ENCODE measurements at regions not wholly inside any gene's neighbourhood (a gene's known extent, or its start where the extent isn't known, plus 50 kb on each side); places are given as distances from the start of the nearest gene placed in this dataset.

DNA sequence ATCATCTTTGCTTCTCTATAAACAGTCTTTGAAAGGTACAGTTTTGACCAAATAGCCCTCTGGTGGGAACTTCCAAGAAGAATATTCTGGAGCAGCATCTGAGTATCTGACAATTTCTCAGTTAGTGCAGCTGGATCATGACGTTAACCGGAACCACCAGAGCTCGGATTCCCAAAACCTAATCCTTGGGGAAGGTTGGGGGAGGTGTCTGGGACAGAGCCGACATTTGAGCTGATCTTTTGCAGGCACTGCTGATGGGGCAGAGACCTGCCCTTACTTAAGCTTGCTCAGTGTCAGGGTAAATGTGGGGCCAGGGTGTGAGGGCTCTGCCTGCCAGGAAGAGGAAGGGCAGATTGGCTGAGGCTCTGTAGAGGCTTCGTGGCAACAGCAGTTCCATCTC, 416.6 kb downstream of the DHX35 start:
- no peak overlapping the region for H3K27ac ChIP-seq (ENCODE audit: low read depth, low read length, poor library complexity, severe bottlenecking)
- H3K79me2 ChIP-seq (ENCODE audit: insufficient read depth, low read length) = no peaks in the 10 kb centered on the region
- H3K4me3 ChIP-seq (ENCODE audit: low read depth, low read length, poor library complexity, severe bottlenecking) = no peak overlapping the region
- H3K9me3 ChIP-seq (ENCODE audit: low read length) = no peaks in the 10 kb centered on the region
- H3K9me2 ChIP-seq (ENCODE audit: low read depth, low read length) = no peaks in the 10 kb centered on the region
- no peak overlapping the region for H3K4me2 ChIP-seq (ENCODE audit: low read length)
- H4K20me1 ChIP-seq (ENCODE audit: insufficient read depth, low read length) = no peaks in the 10 kb centered on the region
- H3K36me3 ChIP-seq (ENCODE audit: insufficient read depth, low read length) = no peaks in the 10 kb centered on the region
- H3F3A ChIP-seq (ENCODE audit: insufficient read depth, low read length) = no peaks in the 10 kb centered on the region
- no peaks in the 10 kb centered on the region for H3K4me1 ChIP-seq (ENCODE audit: insufficient read depth, low read length, severe bottlenecking)
- H3K9ac ChIP-seq (ENCODE audit: low read length) = no peak overlapping the region
- no peaks in the 10 kb centered on the region for H3K27me3 ChIP-seq (ENCODE audit: insufficient read depth, low read length)
- TF ChIP-seq, protein P1, sequence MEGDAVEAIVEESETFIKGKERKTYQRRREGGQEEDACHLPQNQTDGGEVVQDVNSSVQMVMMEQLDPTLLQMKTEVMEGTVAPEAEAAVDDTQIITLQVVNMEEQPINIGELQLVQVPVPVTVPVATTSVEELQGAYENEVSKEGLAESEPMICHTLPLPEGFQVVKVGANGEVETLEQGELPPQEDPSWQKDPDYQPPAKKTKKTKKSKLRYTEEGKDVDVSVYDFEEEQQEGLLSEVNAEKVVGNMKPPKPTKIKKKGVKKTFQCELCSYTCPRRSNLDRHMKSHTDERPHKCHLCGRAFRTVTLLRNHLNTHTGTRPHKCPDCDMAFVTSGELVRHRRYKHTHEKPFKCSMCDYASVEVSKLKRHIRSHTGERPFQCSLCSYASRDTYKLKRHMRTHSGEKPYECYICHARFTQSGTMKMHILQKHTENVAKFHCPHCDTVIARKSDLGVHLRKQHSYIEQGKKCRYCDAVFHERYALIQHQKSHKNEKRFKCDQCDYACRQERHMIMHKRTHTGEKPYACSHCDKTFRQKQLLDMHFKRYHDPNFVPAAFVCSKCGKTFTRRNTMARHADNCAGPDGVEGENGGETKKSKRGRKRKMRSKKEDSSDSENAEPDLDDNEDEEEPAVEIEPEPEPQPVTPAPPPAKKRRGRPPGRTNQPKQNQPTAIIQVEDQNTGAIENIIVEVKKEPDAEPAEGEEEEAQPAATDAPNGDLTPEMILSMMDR (IDR thresholded peaks at IDR 0.05; ENCODE audit: low read length) = no peak
- no peak for TF ChIP-seq EZH2 (IDR thresholded peaks at IDR 0.05; ENCODE audit: borderline replicate concordance, low read length)
- no peak overlapping the region for H2AFZ ChIP-seq (ENCODE audit: low read length)

DNA sequence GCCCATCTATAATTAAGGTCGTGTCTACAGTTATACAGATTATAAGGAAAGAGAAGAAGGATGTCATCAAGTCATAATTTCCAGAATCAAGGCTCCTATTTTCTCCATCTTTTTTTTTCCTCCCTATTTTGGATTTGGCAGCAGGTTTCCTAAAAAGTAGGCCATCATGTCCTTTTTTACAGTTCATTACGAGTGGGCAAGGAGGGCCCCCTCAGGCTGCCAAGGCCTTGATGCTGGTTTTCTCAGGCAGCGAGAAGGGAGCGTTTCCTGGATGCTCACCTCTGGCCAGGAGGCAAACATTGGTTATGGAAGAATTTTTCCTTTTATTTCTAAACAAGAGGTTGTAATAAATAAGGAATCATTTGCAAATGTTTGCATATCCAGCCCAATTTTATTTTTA, 414.6 kb downstream of the DHX35 start:
- TF ChIP-seq EZH2 (IDR thresholded peaks at IDR 0.05; ENCODE audit: borderline replicate concordance, low read length) = no peak
- TF ChIP-seq, protein P1 (IDR thresholded peaks at IDR 0.05; ENCODE audit: low read length) = no peak
- Histone ChIP-seq H3K27ac (ENCODE audit: low read depth, low read length, poor library complexity, severe bottlenecking) (no peak overlapping the region), H3K9ac (ENCODE audit: low read length) (no peak overlapping the region), H3K36me3 (ENCODE audit: insufficient read depth, low read length) (no peaks in the 10 kb centered on the region), H3F3A (ENCODE audit: insufficient read depth, low read length) (no peaks in the 10 kb centered on the region), H3K4me1 (ENCODE audit: insufficient read depth, low read length, severe bottlenecking) (no peaks in the 10 kb centered on the region), H4K20me1 (ENCODE audit: insufficient read depth, low read length) (no peaks in the 10 kb centered on the region), H2AFZ (ENCODE audit: low read length) (no peak overlapping the region), H3K4me3 (ENCODE audit: low read depth, low read length, poor library complexity, severe bottlenecking) (no peak overlapping the region), H3K79me2 (ENCODE audit: insufficient read depth, low read length) (no peaks in the 10 kb centered on the region), H3K9me2 (ENCODE audit: low read depth, low read length) (no peaks in the 10 kb centered on the region), H3K9me3 (ENCODE audit: low read length) (no peaks in the 10 kb centered on the region), H3K27me3 (ENCODE audit: insufficient read depth, low read length) (no peaks in the 10 kb centered on the region), H3K4me2 (ENCODE audit: low read length) (no peak overlapping the region)

DNA sequence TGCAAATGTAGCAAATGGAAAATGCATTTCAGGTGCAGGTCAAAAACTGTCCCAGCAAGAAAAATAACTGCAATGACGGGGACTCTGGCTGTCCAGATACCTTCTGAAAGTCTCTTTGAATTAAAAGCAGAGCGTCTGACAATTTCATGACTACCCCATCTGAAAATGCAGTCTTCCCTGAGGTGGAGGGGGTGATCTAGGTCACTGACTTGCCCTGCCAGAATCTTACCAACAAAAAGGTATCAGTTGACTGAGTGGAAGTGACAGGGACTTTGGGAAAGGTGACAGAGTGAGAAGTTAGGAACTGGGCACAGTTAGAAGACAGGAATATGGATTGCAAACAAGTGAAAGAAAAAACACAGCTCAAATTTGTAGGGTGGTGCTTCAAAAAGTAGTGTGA, 402.2 kb downstream of the DHX35 start:
- H3K9me2 ChIP-seq (ENCODE audit: low read depth, low read length) = no peaks in the 10 kb centered on the region
- no peaks in the 10 kb centered on the region for H3K79me2 ChIP-seq (ENCODE audit: insufficient read depth, low read length)
- no peak overlapping the region for H3K4me3 ChIP-seq (ENCODE audit: low read depth, low read length, poor library complexity, severe bottlenecking)
- H3K36me3 ChIP-seq (ENCODE audit: insufficient read depth, low read length) = no peaks in the 10 kb centered on the region
- no peak overlapping the region for H3K4me2 ChIP-seq (ENCODE audit: low read length)
- H3K4me1 ChIP-seq (ENCODE audit: insufficient read depth, low read length, severe bottlenecking) = no peaks in the 10 kb centered on the region
- no peak overlapping the region for H2AFZ ChIP-seq (ENCODE audit: low read length)
- no peaks in the 10 kb centered on the region for H4K20me1 ChIP-seq (ENCODE audit: insufficient read depth, low read length)
- TF ChIP-seq, protein P1 (IDR thresholded peaks at IDR 0.05; ENCODE audit: low read length) = no peak
- TF ChIP-seq EZH2 (IDR thresholded peaks at IDR 0.05; ENCODE audit: borderline replicate concordance, low read length) = no peak
- no peak overlapping the region for H3K27ac ChIP-seq (ENCODE audit: low read depth, low read length, poor library complexity, severe bottlenecking)
- H3K9ac ChIP-seq (ENCODE audit: low read length) = no peak overlapping the region
- H3K27me3 ChIP-seq (ENCODE audit: insufficient read depth, low read length) = no peaks in the 10 kb centered on the region
- H3K9me3 ChIP-seq (ENCODE audit: low read length) = no peaks in the 10 kb centered on the region
- H3F3A ChIP-seq (ENCODE audit: insufficient read depth, low read length) = no peaks in the 10 kb centered on the region
